ENCODE measurements at regions not wholly inside any gene's neighbourhood (a gene's known extent, or its start where the extent isn't known, plus 50 kb on each side); places are given as distances from the start of the nearest gene placed in this dataset.

DNA sequence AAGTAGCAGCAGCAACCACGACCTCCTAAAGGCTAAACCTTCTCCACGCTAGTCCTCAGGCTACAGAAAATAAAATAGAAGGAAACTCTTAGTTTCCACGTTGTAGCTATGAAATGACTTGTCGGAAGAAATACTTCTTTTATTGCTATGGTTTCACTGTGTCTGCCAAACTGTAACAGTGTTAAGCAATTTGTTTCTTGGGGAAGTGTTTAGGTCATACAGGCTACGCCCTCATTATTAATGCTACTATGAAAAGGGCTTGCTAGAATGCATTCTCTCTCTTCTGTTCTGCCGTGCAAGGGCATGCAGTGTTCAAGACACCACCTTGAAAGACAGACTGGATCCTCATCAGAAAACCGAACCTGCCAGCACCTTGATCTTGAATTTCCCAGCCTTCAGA lies 462.7 kb downstream of the PLOD2 start:
- TF ChIP-seq CTCF (IDR thresholded peaks at IDR 0.05) (no peak), POLR2AphosphoS5 (IDR thresholded peaks at IDR 0.05) (no peak)
